NCI-H82 treated with DMSO at 0.1 percent for 48 hours (cell line): ENCODE measurements at regions not wholly inside any gene's neighbourhood (a gene's known extent, or its start where the extent isn't known, plus 50 kb on each side); places are given as distances from the start of the nearest gene placed in this dataset.
"Not testable (repeated sequence)": the region's sequence is repeated elsewhere in the genome, so short reads cannot be mapped to it uniquely, and the experiment has no call there.

Experiments used
- DNase-seq: peaks from one replicate; lab custom pipeline; 2025; ENCODE audit not compliant: unreplicated experiment; lab: John Stamatoyannopoulos, UW

- no peak for DNase-seq
Observed at GRCh38 chr7:37598824-37599223, 84.7 kb upstream of the GPR141 start.

- peak; percentile 9 for DNase-seq
Observed at GRCh38 chr7:37601321-37601720, 82.2 kb upstream of the GPR141 start.

GRCh38 chr7:37604078-37604477 lies 79.5 kb upstream of the GPR141 start:
- DNase-seq, result no peak

GRCh38 chr7:37617406-37617805 lies 66.2 kb upstream of the GPR141 start:
- not testable (repeated sequence) for DNase-seq

- DNase-seq, result no peak
Observed at GRCh38 chr7:37633048-37633447, 50.5 kb upstream of the GPR141 start.
